ENCODE measurements at regions not wholly inside any gene's neighbourhood (a gene's known extent, or its start where the extent isn't known, plus 50 kb on each side); places are given as distances from the start of the nearest gene placed in this dataset.
"Not testable (repeated sequence)": the region's sequence is repeated elsewhere in the genome, so short reads cannot be mapped to it uniquely, and the experiment has no call there.

DNA sequence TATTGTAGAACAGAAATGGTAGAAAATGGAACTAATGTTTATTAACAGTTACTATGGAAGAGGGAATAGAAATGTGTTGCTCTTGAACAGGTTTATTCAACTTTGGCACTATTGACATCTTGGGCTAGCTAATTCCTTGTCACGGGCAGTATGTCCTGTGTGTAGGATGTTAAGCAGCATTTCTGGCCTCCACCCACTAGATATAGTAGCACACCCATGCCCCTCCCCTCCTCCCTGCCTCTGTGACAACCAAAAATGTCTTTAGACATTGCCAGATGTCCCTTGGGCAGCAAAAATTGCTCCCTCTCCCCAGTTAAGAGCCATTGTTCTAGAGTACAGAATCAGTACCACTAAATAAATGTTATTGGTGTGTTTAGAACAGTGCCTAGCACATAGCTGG lies 91.4 kb upstream of the TPTE start:
- DNase-seq (ENCODE audit: low spot score in 2 of 2), result no peak
- no peaks in the 10 kb centered on the region for H3K4me1 ChIP-seq
- TF ChIP-seq, protein P1, sequence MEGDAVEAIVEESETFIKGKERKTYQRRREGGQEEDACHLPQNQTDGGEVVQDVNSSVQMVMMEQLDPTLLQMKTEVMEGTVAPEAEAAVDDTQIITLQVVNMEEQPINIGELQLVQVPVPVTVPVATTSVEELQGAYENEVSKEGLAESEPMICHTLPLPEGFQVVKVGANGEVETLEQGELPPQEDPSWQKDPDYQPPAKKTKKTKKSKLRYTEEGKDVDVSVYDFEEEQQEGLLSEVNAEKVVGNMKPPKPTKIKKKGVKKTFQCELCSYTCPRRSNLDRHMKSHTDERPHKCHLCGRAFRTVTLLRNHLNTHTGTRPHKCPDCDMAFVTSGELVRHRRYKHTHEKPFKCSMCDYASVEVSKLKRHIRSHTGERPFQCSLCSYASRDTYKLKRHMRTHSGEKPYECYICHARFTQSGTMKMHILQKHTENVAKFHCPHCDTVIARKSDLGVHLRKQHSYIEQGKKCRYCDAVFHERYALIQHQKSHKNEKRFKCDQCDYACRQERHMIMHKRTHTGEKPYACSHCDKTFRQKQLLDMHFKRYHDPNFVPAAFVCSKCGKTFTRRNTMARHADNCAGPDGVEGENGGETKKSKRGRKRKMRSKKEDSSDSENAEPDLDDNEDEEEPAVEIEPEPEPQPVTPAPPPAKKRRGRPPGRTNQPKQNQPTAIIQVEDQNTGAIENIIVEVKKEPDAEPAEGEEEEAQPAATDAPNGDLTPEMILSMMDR (IDR thresholded peaks at IDR 0.05), result no peak
- H3K36me3 ChIP-seq, result no peaks in the 10 kb centered on the region
- intact Hi-C loops (cut with DNase I), result no loop called here
- H3K9me3 ChIP-seq, result peaks cover 0 to 19% of the 10 kb centered on the region in 2 donors
- H3K4me3 ChIP-seq, result no peak overlapping the region
- no peak overlapping the region for H3K27ac ChIP-seq
- H3K27me3 ChIP-seq, result no peaks in the 10 kb centered on the region

DNA sequence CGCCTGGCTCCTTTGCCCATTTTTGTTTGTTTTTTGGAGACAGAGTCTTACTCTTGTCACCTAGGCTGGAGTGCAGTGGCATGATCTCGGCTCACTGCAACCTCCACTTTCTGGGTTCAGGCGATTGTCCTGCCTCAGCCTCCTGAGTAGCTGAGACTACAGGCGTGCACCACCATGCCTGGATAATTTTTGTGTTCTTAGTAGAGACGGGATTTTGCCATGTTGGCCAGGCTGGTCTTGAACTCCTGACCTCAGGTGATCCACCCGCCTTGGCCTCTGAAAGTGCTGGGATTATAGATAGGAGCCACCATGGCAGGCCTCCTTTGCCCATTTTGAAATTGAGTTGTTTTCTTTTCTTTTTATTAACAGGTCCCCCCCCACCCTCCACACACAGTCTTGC lies 89.4 kb upstream of the TPTE start:
- H3K27me3 ChIP-seq; H3K4me3 ChIP-seq; H3K4me1 ChIP-seq; DNase-seq (ENCODE audit: low spot score in 2 of 2); intact Hi-C loops (cut with DNase I); H3K36me3 ChIP-seq; H3K27ac ChIP-seq: not testable (repeated sequence)
- peaks cover 4 to 21% of the 10 kb centered on the region in 2 donors for H3K9me3 ChIP-seq

DNA sequence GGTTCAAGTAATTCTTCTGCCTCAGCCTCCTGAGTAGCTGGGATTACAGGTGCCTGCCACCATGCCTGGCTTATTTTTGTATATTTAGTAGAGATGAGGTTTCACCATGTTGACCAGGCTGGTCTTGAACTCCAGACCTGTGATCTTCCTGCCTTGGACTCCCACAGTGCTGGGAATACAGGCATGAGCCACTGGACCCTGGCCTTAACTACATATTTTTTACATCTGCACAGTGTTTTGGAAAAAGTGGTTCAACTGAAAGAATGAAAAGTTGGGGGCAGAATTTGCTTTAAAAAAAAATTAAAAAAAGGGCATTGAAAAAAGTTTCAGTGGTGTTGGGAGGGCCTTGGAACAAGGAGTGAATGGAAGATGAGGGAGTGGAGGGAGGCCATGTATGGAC lies 88.9 kb upstream of the TPTE start:
- H3K27ac ChIP-seq; H3K4me1 ChIP-seq; H3K4me3 ChIP-seq; H3K36me3 ChIP-seq; DNase-seq (ENCODE audit: low spot score in 2 of 2); H3K27me3 ChIP-seq; intact Hi-C loops (cut with DNase I): not testable (repeated sequence)
- H3K9me3 ChIP-seq, result peaks cover 4 to 25% of the 10 kb centered on the region in 2 donors

DNA sequence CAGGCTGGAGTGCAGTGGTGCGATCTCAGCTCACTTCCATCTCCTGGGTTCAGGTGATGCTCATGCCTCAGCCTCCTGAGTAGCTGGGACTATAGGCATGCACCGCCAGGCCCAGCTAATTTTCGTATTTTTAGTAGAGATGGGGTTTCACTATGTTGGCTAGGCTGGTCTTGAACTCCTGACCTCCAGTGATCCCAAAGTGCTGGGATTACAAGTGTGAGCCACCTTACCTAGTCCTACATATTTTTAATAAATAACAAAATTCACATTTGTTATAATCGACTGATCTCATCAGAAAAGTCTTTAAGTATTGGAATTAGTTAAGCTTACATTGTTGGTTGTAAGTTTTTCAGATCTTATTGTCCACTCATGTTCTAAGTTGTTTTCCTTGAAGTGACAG lies 83.4 kb upstream of the TPTE start:
- H3K36me3 ChIP-seq; H3K4me3 ChIP-seq; H3K4me1 ChIP-seq; H3K27ac ChIP-seq; H3K27me3 ChIP-seq; DNase-seq (ENCODE audit: low spot score in 2 of 2); intact Hi-C loops (cut with DNase I): not testable (repeated sequence)
- H3K9me3 ChIP-seq, result peaks cover 7 to 39% of the 10 kb centered on the region in 2 donors

DNA sequence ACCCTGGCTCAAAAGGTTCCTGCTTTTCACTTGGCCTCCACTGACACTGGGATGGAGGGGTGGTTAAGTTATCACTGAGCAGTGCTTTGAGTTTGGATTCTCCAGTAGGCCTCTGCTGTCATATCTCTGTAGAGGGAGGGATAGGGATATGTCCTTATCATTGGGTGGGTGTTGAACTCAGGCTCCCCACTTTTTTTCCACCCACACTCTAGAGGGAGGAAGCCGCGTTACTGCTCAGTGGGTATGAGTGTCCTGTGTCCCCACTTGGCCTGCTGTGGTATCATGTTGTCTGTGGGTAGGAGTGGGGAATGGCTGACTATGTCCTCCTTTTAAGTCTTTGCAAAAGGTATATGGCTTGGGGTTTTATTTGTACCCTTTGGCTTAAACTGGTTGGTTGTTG lies 80.7 kb upstream of the TPTE start:
- H3K9me3 ChIP-seq, result peaks cover 7 to 35% of the 10 kb centered on the region in 2 donors
- DNase-seq (ENCODE audit: low spot score in 2 of 2); H3K36me3 ChIP-seq; H3K4me3 ChIP-seq; H3K27me3 ChIP-seq; H3K4me1 ChIP-seq; H3K27ac ChIP-seq; intact Hi-C loops (cut with DNase I): not testable (repeated sequence)

DNA sequence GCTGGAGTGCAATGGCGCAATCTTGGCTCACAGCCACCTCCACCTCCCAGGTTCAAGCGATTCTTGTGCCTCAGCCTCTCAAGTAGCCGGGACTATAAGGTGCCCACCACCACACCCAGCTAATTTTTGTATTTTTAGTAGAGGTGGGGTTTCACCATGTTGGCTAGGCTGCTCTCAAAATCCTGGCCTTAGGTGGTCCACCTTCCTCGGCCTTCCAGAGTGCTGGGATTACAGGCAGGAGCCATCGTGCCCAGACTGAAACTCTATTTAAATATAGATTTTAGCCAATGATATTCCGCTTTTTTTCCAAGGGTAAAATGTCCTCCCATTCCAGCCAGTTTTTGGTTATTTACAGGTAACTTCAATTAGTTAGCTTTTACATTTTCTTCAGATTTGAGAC lies 79.4 kb upstream of the TPTE start:
- H3K4me1 ChIP-seq; H3K36me3 ChIP-seq; H3K27me3 ChIP-seq; H3K27ac ChIP-seq; intact Hi-C loops (cut with DNase I); H3K4me3 ChIP-seq; DNase-seq (ENCODE audit: low spot score in 2 of 2): not testable (repeated sequence)
- H3K9me3 ChIP-seq, result peaks cover 3 to 29% of the 10 kb centered on the region in 2 donors

DNA sequence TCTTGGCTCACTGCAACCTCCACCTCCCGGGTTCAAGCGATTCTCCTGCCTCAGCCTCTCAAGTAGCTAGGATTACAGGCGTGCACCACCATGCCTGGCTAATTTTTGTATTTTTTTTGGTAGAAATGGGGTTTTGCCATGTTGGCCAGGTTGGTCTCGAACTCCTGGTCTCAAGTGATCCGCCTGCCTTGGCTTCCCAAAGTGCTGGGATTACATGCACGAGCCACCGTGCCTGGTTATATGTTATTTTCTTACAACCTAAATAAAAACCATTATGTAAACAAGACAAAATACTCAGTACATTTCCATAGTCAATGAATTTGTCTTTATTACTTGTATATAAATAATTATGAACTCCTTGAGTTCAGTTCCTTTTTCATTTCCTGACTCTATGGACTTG lies 75.7 kb upstream of the TPTE start:
- H3K27me3 ChIP-seq; H3K36me3 ChIP-seq; H3K4me1 ChIP-seq; H3K4me3 ChIP-seq; H3K27ac ChIP-seq; DNase-seq (ENCODE audit: low spot score in 2 of 2); intact Hi-C loops (cut with DNase I): not testable (repeated sequence)
- H3K9me3 ChIP-seq, result peaks cover 0 to 10% of the 10 kb centered on the region in 2 donors

DNA sequence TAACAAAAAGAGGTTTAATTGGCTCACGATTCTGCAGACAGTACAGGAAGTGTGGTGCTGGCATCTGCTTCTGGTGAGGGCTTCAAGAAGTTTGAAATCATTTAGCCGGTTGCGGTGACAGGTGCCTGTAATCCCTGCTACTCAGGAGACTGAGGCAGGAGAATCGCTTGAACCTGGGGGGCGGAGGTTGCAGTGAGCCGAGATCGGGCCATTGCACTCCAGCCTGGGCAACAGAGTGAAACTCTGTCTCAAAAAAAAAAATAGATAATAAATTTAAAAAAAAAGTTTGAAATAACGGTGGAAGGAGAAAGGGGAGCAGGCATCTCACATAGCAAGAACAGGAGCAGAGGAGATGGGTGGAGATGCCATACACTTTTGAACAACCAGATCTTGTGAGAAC lies 71.9 kb upstream of the TPTE start:
- H3K27ac ChIP-seq; H3K27me3 ChIP-seq; DNase-seq (ENCODE audit: low spot score in 2 of 2); H3K4me3 ChIP-seq; H3K4me1 ChIP-seq; H3K36me3 ChIP-seq; intact Hi-C loops (cut with DNase I); H3K9me3 ChIP-seq: not testable (repeated sequence)

DNA sequence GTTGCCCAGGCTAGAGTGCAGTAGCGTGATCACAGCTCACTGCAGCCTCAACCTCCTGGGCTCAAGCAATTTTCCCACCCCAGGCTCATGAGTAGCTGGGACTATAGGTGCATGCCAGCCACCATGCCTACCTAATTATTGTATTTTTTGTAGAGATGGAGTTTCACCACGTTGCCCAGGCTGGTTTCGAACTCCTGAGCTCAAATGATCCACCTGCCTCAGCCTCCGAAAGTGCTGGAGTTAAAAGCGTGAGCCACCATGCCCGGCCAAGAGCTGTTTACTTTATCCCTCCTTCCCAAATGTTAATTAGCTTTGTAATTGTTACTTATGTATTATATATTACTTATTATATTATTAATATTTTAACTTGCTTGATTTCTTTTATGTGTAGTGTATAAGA lies 70.1 kb upstream of the TPTE start:
- H3K9me3 ChIP-seq; H3K4me3 ChIP-seq; H3K27ac ChIP-seq; H3K4me1 ChIP-seq; H3K36me3 ChIP-seq; DNase-seq (ENCODE audit: low spot score in 2 of 2); H3K27me3 ChIP-seq; intact Hi-C loops (cut with DNase I): not testable (repeated sequence)

DNA sequence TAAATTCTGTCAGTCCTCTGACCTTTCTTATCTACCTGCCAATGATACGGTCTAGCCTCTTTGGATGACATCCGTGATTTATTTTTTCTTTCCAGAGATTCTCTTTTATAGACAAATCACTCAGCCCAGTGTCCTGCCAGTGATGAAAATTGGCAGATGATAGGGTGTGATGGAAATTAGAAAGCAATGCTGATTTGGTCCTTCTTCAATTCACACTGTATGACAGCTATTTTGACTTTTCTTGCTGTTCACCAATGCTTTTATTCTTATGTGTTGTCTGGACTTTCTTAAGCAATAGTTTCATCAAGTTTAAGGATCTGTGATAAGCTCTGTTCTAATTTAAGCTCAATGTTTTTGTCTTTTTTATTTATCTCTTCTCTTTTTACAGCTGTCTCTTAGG lies 63.6 kb upstream of the TPTE start:
- DNase-seq (ENCODE audit: low spot score in 2 of 2); H3K9me3 ChIP-seq; H3K27ac ChIP-seq; H3K4me1 ChIP-seq; H3K27me3 ChIP-seq; H3K4me3 ChIP-seq; H3K36me3 ChIP-seq; intact Hi-C loops (cut with DNase I): not testable (repeated sequence)

DNA sequence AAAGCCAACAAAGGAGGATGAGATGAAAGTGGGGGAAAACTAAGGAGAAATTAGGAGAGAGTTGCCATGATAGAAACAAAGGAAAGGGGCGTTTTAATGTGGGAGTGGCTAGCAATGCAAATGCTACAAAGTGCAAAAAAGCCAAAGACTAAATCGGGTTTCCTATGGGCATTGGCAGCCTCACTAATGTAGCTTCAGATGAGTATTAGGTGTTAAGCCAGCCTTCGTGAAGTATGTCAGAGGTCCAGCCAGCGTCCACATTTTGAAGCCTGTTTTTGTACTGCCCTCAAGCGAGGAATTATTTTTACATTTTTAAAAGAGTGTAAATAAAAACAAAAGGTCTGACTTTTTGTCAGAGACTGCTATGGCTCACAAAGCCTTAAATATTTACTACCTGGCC lies 60.4 kb upstream of the TPTE start:
- intact Hi-C loops (cut with DNase I); H3K9me3 ChIP-seq; H3K4me3 ChIP-seq; H3K4me1 ChIP-seq; DNase-seq (ENCODE audit: low spot score in 2 of 2); H3K36me3 ChIP-seq; H3K27ac ChIP-seq; H3K27me3 ChIP-seq: not testable (repeated sequence)

DNA sequence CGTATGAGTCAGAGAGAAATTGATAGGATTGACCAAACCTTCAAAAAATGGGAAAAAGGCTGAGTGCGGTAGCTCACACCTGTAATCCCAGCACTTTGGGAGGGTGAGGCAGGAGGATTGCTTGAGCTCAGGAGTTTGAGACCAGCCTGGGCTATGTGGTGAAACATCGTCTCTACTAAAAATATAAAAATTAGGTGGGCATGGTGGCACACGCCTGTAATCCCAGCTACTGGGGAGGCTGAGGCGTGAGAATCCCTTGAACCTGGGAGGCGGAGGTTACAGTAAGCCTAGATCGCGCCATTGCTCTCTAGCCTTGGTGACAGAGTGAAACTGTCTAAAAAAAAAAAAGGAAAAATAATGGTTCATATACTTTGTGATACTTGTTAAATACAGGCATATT lies 59.9 kb upstream of the TPTE start:
- intact Hi-C loops (cut with DNase I); H3K4me1 ChIP-seq; H3K4me3 ChIP-seq; DNase-seq (ENCODE audit: low spot score in 2 of 2); H3K27me3 ChIP-seq; H3K27ac ChIP-seq; H3K36me3 ChIP-seq; H3K9me3 ChIP-seq: not testable (repeated sequence)

Measured in ascending aorta (tissue), 2 donors.